Osteocyte (in vitro differentiated cells): ENCODE measurements at regions not wholly inside any gene's neighbourhood (a gene's known extent, or its start where the extent isn't known, plus 50 kb on each side); places are given as distances from the start of the nearest gene placed in this dataset.

Source experiments
- DNase-seq: peaks from one replicate; pipeline ENCODE4 v3.0.0; 2021; ENCODE audit warnings: mixed read lengths; ENCODE audit not compliant: unreplicated experiment; ENCODE audit errors: extremely low spot score
- H3K27ac Mint-ChIP-seq: one replicate; pipeline ENCODE4 v1.8.0; 2021; ENCODE audit warnings: mild to moderate bottlenecking, mixed read lengths; ENCODE audit not compliant: unreplicated experiment
- H3K27me3 Mint-ChIP-seq: one replicate; pipeline ENCODE4 v1.8.0; 2021; ENCODE audit warnings: mixed read lengths; ENCODE audit not compliant: unreplicated experiment
- H3K36me3 Mint-ChIP-seq: one replicate; pipeline ENCODE4 v1.8.0; 2021; ENCODE audit warnings: mixed read lengths; ENCODE audit not compliant: unreplicated experiment
- H3K4me1 Mint-ChIP-seq: one replicate; pipeline ENCODE4 v1.8.0; 2021; ENCODE audit warnings: mixed read lengths; ENCODE audit not compliant: unreplicated experiment
- H3K4me3 Mint-ChIP-seq: one replicate; pipeline ENCODE4 v1.8.0; 2021; ENCODE audit warnings: mild to moderate bottlenecking, moderate library complexity, mixed read lengths; ENCODE audit not compliant: unreplicated experiment
- H3K9me3 Mint-ChIP-seq: one replicate; pipeline ENCODE4 v1.8.0; 2021; ENCODE audit warnings: mixed read lengths; ENCODE audit not compliant: unreplicated experiment
- CTCF ChIP-seq: fragments of 200-600 bp; sonication (generic); IDR thresholded peaks from 2 replicates; pipeline ENCODE4 v1.5.0; 2021; ENCODE audit warnings: antibody characterized with exemption, mild to moderate bottlenecking, moderate library complexity

DNA sequence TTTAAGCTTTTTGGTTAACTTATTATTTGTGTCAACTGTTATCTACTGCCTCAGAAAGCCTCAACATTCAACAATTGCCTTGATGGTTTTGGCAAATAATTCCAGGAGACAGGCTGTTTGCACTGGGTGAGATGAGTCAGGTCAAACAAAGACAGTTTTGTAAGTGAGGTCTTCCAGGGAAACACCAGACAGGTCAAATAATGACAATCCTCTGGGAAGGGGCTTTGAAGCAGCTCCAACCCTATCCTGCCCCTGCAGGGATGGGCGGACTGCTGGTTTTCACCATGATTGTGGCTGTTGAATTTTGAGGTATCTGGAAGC is 79.4 kb upstream of the PRR23E start:
- Mint-ChIP-seq H3K4me3 (no peak overlapping the region), H3K4me1 (no peaks in the 10 kb centered on the region), H3K9me3 (peaks cover 10% of the 10 kb centered on the region), H3K27me3 (peaks cover 27% of the 10 kb centered on the region), H3K27ac (no peak overlapping the region), H3K36me3 (no peaks in the 10 kb centered on the region)
- peak; percentile 44 for DNase-seq
- TF ChIP-seq CTCF = no peak

DNA sequence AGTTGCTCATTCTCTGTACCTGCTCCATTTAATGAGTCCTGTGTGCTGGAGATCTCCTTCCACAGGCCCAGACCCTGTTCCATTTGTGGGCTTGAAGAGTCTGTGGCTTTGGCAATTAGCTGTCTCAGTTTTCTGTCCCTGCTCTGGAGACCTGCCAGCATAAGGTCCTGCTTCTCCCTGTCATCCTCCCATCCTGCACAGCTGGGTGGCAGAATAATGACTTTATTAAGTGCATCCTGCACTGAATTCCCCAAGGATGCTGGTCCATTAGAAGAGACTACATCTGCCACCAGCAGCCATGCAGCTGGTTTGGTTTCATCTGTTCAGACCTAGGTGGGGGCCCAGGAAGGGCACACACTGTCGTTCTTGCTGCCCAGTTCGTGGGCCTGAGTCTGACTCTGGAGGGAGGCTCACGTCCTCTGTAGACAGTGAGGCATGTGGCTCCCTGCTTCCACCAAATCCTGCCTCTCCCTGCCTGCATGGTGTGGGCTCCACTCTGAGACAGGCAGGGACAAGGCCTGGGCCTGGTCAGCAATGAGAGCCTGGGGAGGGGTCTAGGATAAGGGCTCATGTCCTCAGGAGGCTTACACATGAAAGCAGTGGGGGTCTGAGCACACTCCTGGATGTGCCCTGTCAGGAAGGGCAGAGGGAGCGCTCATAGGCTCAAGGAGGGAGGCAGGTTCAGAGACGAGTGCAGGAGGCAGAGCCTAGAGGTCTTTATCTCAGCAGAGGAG is 78.4 kb upstream of the PRR23E start:
- Mint-ChIP-seq H3K36me3 (no peaks in the 10 kb centered on the region), H3K4me1 (no peaks in the 10 kb centered on the region), H3K9me3 (peaks cover 10% of the 10 kb centered on the region), H3K27ac (no peak overlapping the region), H3K4me3 (no peak overlapping the region), H3K27me3 (peaks cover 32% of the 10 kb centered on the region)
- DNase-seq = no peak
- TF ChIP-seq CTCF = no peak

DNA sequence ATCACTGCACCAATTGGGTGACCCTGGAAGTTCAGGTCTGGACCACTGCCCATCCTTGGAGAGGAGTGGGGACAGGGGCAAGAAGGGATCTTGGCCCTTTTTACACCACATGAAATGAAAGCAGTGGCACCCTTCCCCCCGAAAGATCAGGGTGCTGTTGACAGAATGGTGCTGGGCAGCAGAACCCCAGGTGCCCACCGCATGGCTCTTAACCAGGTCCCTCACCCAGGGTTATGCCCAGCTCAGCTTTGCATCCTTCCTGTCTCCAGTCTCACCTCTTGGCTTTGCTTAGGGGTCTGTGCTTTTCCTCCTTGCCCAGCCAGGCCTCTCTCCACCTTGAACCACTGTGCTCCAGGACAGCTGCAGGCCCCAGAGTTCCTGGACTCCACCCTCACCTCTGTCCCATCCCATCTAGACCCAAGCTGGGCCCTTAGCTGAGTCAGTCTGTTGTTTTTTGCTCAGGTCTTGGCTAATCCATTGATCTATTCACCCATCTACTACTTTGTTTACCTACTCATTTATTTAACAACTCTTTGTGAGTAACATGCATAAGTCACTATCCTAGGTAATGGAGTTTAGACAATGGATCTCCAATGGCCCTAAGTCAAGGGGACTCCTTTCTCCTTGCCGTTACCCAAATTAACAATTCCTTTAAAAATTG is 77.1 kb upstream of the PRR23E start:
- Mint-ChIP-seq H3K4me1 (no peaks in the 10 kb centered on the region), H3K36me3 (no peaks in the 10 kb centered on the region), H3K27ac (no peak overlapping the region)

GRCh38 chr3:127118366-127118765 is 74.6 kb upstream of the PRR23E start:
- no peak for TF ChIP-seq CTCF
- no peak overlapping the region for H3K27ac Mint-ChIP-seq

More for the DNA sequence above, 77.1 kb upstream of the PRR23E start:
- DNase-seq = no peak
- H3K4me3 Mint-ChIP-seq = no peak overlapping the region
- H3K9me3 Mint-ChIP-seq = peaks cover 10% of the 10 kb centered on the region
- TF ChIP-seq CTCF = no peak
- peaks cover 34% of the 10 kb centered on the region for H3K27me3 Mint-ChIP-seq

GRCh38 chr3:127119693-127120464 is 73.1 kb upstream of the PRR23E start:
- DNase-seq = no peak
- no peak for TF ChIP-seq CTCF
- Mint-ChIP-seq H3K27me3 (peaks cover 32% of the 10 kb centered on the region), H3K27ac (no peak overlapping the region), H3K9me3 (no peaks in the 10 kb centered on the region), H3K36me3 (no peaks in the 10 kb centered on the region), H3K4me3 (no peak overlapping the region), H3K4me1 (no peaks in the 10 kb centered on the region)

More at GRCh38 chr3:127118366-127118765, 74.6 kb upstream of the PRR23E start:
- Mint-ChIP-seq H3K36me3 (no peaks in the 10 kb centered on the region), H3K9me3 (peaks cover under 1% of the 10 kb centered on the region), H3K4me1 (no peaks in the 10 kb centered on the region), H3K27me3 (peaks cover 32% of the 10 kb centered on the region), H3K4me3 (no peak overlapping the region)
- DNase-seq = no peak
